NCI-H187 treated with DMSO at 0.1 percent for 48 hours (cell line): ENCODE measurements at regions not wholly inside any gene's neighbourhood (a gene's known extent, or its start where the extent isn't known, plus 50 kb on each side); places are given as distances from the start of the nearest gene placed in this dataset.

ENCODE experiments used
- DNase-seq: peaks from one replicate; lab custom pipeline; 2025; lab: John Stamatoyannopoulos, UW

DNA sequence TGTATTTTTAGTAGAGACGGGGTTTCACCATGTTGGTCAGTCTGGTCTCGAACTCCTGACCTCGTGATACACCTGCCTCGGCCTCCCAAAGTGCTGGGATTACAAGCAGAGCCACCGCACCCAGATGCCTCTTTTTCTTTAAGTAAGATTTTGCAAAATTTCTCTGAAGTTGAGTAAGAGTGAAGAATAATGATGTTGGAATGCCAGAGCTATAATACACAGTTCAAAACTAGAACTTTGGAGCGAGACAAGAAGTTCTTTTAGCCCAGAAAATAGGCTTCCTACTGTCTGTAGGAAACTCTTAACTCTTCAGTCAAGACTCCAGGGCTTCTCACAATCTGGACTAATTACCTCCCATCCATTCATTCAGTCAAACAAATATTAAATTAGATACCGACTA is 51.4 kb downstream of the MARCHF4 start:
- DNase-seq = no peak

DNA sequence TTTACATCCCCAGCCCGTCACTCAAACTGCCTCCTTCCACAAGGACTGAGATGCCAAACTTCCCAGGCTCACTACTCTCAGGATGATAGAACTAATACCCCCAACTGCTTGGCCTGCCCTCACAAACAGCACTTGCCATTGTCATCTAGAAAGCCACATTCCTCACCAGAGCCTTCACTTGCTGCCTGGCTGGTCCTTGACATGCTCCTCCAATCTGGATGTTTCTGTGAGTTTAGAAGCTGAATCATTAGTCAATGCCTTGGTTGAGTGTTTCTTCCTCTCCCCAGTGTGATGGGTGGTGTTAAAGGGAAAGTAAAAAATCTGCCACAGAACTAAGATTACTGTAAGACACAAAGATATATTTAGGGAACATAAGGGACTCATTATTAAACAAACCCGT is 52.5 kb downstream of the MARCHF4 start:
- no peak for DNase-seq

DNA sequence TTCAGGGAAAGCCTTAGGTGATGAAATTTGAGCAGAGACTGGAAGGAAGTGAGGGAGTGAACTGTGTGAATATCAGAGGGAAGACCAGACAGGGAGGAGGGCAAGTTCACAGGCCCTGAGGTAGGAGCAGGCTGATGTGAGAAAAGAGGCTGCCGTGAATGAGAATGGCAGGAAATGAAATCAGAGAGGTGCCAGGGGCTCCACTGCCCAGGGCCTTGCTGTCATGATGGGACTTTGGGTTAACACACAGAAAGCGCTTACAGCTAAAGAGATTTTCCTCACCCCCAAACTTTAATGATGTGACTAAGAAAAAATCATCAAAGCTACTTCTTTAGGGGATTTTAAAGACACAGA is 53.8 kb downstream of the MARCHF4 start:
- DNase-seq = no peak

DNA sequence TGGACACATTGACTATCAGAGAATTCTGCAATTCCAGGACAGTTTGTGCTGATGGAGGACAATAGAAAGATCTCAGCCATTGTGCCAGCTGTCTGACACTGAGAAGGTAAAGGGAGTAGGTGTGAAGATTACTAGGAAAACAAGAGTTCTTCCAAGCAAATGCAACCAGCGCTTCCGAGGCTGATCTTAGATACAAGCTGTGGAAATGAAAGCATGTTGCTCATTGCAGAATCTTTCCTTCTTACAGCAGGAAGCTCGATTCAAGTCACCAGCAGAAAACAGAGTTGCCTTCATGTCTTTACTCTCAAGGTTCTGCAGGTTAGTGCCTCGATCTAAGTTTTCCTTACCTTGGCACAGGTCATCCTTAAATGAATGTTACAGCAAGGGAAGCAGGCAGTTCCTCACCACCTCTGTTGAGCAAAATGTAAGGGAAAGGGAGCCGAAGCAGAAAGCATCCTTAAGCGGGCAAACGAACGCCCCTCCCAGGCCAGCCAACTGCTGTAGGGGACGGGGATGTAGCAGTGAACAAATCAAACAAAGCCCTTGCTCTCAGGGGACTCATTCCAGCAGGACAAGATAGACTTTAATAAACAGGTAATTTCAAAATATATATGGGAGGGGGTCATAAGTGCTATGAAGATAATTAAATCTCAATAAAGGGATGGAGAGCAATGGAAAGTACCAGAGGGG is 54.3 kb downstream of the MARCHF4 start:
- DNase-seq = no peak

DNA sequence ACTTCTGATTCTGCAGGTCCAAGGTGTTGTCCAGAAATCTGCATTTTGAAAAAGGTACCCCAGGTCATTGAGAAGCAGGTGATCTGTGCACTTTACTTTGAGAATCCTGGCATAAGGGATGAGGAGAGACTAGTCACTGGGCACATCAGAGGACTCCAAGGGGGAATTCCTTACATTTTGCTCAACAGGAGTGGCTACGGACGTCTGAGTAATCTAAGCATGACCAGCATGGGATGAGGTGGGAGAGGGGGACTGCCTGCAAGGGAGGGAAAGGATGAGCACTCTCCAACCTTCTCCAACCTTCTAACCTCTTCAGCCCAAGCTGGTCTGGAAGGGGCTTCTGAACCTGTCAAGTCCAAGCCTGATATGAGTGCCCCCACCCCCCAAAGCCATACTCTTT is 55.5 kb downstream of the MARCHF4 start:
- DNase-seq = no peak

DNA sequence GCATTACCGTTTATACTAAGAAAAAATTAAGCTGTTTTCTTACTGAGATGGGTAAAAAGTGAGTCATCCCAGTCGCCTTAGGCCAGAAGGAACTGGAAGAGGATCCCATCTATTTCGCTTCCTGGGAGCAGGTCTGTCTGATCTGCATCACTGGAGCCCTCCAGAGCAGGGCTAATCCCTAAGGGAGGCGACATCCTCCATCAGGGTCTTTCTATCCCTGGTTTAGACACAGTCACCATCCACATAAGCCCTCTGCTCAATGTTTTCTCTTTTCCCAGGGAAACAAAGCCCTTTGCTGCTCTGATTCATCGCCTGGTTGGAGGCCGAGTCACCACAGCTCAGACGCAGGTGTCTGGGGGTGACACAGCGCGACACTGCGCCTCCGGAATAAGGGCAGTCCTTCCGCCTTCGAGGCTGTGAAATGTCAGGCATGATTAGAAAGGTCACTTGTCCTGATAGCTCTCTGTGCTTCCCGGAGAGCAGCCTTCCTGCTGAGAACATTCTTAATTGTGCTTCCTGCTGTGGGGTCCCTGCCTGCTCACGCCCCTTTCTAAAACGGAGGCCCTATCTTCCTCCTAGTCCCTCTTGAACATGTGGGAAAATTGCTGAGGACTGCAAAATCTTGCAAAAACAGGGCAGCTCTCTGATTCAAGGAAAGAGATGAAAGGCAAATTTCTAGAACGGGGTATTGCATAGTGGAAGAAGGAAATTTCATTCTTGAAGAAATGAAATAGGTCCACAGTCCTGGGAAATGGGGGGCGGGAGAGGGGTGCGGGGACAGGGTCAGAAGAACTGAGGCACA is 56.3 kb downstream of the MARCHF4 start:
- no peak for DNase-seq

DNA sequence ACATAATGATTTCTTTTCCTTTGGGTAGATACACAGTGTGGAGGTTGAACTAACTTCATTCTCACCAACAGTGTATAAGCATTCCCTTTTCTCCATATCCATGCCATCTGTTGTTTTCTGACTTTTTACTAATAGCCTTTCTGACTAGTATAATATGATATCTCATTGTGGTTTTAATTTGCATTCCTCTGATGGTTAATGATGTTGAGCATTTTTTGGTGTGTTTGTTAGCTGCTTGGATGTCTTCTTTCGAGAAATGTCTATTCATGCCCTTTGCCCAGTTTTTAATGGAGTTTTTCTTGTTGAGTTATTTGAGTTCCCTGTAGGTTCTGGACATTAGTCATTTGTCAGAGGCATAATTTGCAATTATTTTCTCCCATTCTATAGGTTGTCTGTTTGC is 59.8 kb downstream of the MARCHF4 start:
- no peak for DNase-seq

DNA sequence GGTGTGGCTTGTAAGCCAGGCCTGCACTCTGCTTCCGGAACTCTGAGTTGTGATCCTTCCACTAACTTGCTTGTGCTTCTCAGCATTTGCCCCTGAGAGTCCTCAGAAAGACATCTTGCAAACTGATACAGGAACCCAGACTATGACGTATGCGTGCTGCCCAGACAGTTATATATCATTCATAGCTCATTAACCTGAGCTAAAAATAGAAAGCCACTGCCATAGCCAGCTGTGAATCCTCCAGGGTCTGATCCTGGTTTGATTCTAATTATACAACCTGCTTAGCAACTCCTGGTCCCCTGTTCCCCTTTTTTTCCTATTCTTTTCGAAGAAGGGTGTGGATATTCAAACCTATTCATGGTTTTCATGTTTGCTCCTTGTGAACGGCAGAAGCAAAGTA is 63.7 kb downstream of the MARCHF4 start:
- peak; percentile 12 for DNase-seq

DNA sequence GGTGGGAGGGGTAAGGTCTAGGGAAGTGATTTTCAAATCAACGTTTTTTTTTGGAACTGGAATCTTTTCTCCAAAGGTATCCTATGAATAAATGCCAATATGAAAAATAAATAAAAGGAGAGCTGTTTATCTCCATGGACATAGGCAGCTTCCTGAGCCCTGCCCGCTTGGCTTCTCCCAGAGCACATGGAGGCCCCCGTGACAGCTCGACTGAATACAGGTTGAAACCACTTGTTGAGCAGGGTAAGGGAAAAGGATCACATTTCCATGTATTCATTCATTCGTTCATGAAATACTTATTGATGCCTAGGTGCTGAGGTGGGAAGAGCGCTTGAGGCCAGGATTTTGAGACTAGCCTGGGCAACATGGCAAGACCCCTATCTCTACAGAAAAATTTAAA is 64.8 kb downstream of the MARCHF4 start:
- DNase-seq = no peak

DNA sequence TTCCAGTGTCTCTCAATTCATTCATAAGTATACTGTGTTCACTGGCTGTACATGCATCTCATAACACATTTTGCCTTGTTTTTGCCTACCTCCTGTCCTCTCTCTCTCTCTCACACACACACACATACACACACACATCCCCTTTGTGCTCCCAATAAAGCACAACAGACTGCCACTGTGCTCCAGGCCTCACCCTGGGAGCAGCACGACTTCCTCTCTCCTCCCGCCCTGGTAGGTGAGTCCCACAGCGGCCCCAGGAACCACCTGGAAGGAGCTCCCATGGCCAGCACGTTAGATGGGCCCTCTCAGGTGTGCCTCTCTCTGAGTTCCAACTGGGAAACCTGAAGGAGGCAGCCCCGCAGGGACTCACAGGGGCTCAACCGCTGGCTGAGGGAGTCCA is 65.4 kb downstream of the MARCHF4 start:
- DNase-seq = no peak

DNA sequence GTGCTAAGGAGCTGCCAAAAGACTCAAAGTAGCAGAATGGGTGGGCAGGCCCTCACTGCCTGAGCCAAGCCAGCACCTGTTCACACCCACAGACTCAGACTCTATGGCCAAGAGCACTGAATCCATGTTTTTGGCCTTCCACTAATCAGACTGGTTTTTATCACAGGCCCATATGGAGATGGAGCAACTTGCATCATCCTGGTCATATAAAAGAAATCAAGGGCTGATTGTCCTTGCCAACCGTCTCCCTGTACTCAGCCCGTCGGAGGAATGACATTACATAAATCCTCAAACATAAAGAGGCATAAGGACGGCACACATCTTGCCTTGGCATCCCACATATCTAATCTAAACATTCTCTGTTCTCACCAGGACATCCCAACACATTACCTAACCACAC is 66.7 kb downstream of the MARCHF4 start:
- DNase-seq = no peak

DNA sequence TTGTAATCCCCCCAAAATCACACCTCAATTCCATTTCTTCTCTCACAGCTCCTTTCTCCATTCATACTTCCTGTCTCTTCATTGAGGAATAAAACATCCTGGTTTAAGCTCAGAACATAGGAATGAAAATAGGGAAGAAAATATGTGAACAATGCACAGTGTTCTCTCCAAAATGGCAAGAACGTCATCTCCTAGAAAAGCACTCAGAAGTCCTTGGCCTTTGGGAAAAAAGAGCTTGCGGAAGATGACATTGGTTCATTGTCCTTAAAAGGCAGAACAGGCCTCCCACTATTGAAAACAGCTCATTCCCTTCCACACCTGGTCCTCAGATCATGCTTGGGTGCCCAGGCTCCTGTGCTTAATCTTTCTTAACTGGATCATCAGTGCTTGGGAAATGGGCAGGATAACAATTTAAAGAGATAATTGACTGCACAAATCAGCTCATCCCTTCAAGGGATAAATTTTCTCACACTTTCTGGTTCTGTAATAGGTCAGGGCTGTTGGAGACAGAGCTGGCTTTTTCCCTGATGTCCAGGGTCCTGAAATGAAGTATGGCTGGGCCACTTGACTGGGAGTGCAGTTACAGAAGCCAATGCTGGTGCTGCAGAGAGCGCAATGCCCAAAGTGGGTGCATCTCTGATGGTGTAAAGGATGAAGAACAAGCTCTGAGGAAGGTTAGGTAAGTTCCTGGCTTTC is 69.2 kb downstream of the MARCHF4 start:
- no peak for DNase-seq

DNA sequence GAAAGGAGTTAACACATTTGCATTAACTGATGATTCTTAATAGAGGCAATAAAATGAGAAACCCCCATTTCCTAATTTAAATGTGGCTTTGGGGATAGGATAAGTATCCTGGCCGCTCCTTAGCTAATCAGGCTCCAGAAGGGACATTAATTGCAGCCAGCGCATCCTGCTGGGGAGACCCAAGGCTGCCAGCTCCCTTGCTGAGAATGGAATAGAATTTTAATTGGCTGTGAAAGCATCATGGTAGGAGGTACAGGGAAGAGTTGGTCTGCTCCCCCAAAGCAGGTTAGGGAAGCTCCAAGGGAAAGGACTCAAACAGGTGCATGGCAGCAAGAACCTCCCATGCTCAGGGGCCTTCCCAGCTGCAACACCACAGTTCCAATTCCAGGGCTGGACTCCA is 71.4 kb downstream of the MARCHF4 start:
- no peak for DNase-seq

DNA sequence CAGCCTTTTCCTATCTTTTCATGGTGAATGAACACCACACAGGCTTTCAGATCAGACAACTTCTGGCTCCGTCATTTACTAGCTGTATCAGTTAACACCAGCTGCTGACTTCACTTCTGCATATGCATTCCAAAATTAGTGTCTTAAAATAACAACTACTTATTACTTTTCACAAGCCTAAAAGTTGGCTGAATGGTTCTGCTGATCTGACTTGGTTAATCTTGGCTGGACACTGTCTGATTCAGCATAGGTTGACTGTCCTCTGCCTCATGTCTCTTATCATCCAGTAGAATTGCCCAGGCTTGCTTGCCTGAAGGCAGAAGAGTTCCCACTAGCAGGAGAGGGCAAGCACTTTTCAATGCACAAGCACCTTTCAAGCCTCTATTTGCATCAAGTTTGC is 72.7 kb downstream of the MARCHF4 start:
- no peak for DNase-seq

DNA sequence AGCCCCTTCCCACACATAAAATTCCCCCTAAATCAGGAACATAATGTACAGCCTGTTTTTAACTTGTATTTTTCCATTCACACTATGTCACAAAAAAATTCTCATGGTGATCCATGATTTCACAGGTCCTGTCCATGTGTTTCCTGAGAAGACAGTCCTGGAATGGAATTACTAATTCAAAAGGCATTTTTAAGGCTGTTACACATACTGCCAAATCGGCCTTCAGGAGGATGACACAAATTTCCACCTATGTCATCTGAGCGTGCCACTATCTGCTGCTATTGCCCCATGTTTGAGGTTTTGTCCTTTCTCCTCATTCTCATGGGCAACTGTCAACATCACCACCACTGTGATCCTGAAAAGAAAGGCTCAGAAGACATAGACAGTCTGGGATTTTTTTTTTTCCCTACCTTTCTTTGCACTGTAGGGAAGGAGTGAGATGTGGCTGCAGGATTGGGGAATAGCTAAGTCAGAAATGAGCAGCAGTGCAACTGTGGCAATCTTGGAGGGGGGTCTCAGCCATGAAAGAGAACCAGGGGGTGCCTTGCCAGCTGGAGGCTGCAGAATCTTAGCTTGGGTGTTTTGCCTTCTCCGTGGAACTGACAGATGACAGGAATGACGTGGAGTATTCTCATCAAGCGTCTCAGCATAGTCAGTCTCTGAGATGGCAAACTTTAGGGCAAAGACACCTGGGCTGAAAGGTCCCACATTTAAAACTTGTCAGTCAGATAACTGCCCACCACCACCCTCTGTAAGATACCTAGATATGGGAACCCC is 73.4 kb downstream of the MARCHF4 start:
- DNase-seq = no peak

DNA sequence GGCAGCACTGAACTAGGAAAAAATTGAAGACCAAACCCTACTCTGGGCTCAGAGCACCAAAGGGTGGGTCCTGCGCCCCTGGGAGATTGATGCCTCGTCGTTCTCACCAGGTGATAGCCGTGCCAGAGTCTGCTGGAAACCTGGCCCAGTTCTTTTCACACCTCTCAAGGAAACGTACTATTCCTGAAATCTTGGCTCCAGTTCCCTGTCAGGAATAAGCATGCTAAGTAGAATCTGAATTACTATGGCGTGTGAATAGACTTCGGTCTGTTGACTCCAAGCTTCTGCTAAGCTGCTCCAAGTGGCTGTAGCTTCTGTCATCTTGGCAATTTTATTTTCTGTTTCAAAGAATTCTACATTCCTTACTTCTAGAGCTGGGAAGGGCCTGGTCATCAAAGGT is 75.4 kb downstream of the MARCHF4 start:
- DNase-seq = no peak

DNA sequence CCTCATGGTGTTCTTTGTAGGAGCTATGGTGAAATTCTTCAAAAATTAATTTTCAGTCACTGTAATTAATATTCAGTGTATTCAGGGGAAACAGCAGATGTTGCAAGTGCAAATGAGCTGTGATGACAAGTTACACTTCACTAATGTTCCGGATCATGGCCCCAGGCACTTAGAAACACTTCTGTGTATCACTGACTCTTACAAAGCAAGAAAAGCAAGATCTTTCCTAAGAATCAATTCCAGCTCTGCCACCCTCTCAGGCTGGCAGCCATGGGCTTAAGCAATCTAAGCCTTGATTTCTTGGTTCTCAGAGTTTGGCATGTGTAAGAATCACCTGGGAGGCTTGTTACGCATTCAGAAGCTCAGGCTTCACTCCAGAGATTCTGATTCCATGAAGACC is 78.0 kb downstream of the MARCHF4 start:
- DNase-seq = no peak

DNA sequence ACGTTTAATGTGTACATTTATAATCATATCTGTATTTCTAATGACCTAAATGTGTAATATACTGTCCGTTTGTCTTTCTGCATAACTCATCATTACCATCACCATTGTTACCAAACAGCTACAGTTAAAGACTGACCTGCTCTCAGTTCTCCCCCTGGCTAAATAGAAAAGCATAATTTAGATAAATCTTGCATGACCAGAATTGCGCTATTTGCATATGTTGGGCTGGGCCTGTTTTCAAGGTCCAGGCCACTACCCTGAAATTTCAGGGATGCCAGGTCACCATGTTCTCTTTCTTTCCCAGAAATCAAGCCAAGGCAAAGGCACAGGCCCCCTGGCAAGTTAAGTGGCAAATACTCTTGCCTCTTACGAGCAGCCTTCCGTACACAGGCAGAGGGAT is 78.4 kb downstream of the MARCHF4 start:
- no peak for DNase-seq

DNA sequence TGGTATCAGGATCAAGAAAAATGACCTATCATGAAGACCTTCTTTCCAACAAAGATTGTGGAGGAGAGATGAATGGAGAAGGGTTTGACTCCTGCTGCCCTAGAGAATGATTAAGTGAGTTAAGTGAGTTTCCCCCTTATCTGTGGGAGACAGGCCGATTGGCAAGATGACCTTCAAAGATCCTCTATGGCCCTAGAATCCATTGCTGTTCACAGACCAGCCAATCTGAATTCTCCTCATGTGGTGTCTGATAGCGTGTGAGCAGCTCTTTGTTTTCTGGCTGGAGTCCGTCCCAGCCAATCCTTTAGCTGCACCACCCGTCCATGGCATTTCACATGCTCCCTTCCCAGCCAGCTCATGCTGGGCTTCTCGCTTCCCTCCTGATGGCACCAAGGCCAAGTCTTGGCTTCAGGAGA is 79.4 kb downstream of the MARCHF4 start:
- no peak for DNase-seq

DNA sequence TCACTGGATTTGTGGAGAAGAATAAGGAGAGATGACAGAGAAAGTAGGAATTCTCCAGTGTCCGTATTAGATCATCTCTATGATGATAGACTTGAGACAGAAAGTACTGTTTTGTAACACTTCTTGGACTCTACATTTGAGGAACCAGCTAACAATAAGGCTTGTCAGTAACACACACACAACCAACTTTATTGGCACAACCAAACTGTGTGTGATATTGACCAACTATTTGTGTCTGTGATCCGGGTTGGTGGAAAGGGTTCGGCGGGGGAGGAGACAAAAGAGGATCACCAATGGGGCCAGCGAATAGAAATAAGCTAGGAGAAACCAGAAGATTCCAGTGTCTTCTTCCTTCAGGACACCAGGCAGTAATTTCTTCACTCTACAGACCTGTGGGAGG is 79.8 kb downstream of the MARCHF4 start:
- no peak for DNase-seq

DNA sequence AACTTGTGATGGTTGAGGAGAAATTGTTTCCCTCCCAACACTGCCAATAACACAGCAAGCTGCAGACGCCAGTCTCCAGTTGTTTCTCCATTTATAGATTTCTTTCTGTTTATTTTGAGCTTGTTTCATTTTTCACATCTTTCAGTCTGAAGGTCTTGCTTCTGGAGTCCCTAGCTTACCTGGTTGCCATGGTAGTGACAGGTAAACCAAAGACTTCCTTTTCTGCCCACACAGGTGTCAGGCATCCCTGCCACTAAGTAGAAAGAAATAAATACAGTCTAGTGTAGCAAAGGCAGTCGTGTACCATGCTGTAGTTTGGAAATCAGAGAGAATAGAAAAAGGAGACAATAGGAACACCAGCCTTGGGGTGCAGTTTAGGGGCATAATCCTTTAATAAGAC is 82.8 kb downstream of the MARCHF4 start:
- no peak for DNase-seq

DNA sequence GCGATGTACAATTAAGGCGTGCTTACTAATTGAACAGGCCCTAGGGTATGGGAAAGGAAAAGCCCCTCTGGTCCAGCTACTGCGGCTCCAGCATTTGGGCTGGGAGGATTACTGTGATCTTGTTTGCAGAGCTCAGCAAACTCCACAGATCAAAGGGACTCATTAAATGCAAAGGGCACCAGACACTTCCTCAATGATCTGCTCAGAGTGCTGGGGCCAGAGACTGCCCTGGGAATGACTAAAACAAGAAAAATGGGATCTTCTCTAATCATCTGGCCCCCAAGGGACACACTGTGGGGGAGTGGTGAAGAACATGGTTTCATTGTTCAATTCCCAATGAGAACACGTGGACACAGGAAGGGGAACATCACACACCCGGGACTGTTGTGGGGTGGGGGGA is 85.0 kb downstream of the MARCHF4 start:
- DNase-seq = no peak
